Cardiac septum (tissue), 1 donor: ENCODE measurements at regions not wholly inside any gene's neighbourhood (a gene's known extent, or its start where the extent isn't known, plus 50 kb on each side); places are given as distances from the start of the nearest gene placed in this dataset.
"Not testable (repeated sequence)": the region's sequence is repeated elsewhere in the genome, so short reads cannot be mapped to it uniquely, and the experiment has no call there.

ENCODE experiments used
- DNase-seq: peaks from one replicate; pipeline ENCODE4 v3.0.0-alpha.2; 2020; ENCODE audit warnings: low spot score
- intact Hi-C: fragments of 100-400 bp; cut with DNase I; formaldehyde crosslinking; loops from one replicate; pipeline ENCODE4 v1.14.0; 2022
- donor health status: DM: no; HTN: no; CAD: no.

- intact Hi-C loops, result no loop called here
- DNase-seq, result no peak
Observed at GRCh38 chr12:84183576-84183975, 729.0 kb downstream of the SLC6A15 start.

- no peak for DNase-seq
- intact Hi-C loops, result no loop called here
Observed at GRCh38 chr12:84174115-84174514, 738.5 kb downstream of the SLC6A15 start.

GRCh38 chr12:84172823-84173424 is 739.7 kb downstream of the SLC6A15 start:
- intact Hi-C loops, result no loop called here
- no peak for DNase-seq

GRCh38 chr12:84166812-84167211 is 745.8 kb downstream of the SLC6A15 start:
- intact Hi-C loops, result no loop called here
- DNase-seq, result no peak

- intact Hi-C loops, result no loop called here
- no peak for DNase-seq
Observed at GRCh38 chr12:84165998-84166571, 746.5 kb downstream of the SLC6A15 start.

- no peak for DNase-seq
- intact Hi-C loops, result no loop called here
Observed at GRCh38 chr12:84161296-84161695, 751.3 kb downstream of the SLC6A15 start.

GRCh38 chr12:84159260-84159659 is 753.3 kb downstream of the SLC6A15 start:
- intact Hi-C loops, result no loop called here
- DNase-seq, result no peak

- no peak for DNase-seq
- intact Hi-C loops, result no loop called here
Observed at GRCh38 chr12:84157170-84157569, 755.4 kb downstream of the SLC6A15 start.

GRCh38 chr12:84154991-84155930 is 757.3 kb downstream of the SLC6A15 start:
- intact Hi-C loops, DNase-seq: not testable (repeated sequence)

- intact Hi-C loops, DNase-seq: not testable (repeated sequence)
Observed at GRCh38 chr12:84154439-84154990, 758.1 kb downstream of the SLC6A15 start.

GRCh38 chr12:84150201-84150600 is 762.4 kb downstream of the SLC6A15 start:
- intact Hi-C loops, result no loop called here
- no peak for DNase-seq

- no peak for DNase-seq
- intact Hi-C loops, result no loop called here
Observed at GRCh38 chr12:84148335-84148734, 764.3 kb downstream of the SLC6A15 start.

- intact Hi-C loops, result no loop called here
- no peak for DNase-seq
Observed at GRCh38 chr12:84136862-84137367, 775.7 kb downstream of the SLC6A15 start.

GRCh38 chr12:84135586-84136279 is 776.9 kb downstream of the SLC6A15 start:
- intact Hi-C loops, result no loop called here
- DNase-seq, result no peak

GRCh38 chr12:84134797-84135366 is 777.7 kb downstream of the SLC6A15 start:
- no peak for DNase-seq
- intact Hi-C loops, result no loop called here

- DNase-seq, result no peak
- intact Hi-C loops, result no loop called here
Observed at GRCh38 chr12:84131076-84131475, 781.5 kb downstream of the SLC6A15 start.

- no peak for DNase-seq
- intact Hi-C loops, result no loop called here
Observed at GRCh38 chr12:84128117-84128991, 784.2 kb downstream of the SLC6A15 start.

GRCh38 chr12:84124211-84124610 is 788.4 kb downstream of the SLC6A15 start:
- intact Hi-C loops, result no loop called here
- no peak for DNase-seq
